ENCODE measurements at regions not wholly inside any gene's neighbourhood (a gene's known extent, or its start where the extent isn't known, plus 50 kb on each side); places are given as distances from the start of the nearest gene placed in this dataset.

GRCh38 chrX:46446727-46447378, 98.4 kb downstream of the ZNF674 start (continued):
- TF ChIP-seq ZNF48 (tag by site-specific recombination; IDR thresholded peaks at IDR 0.05) (no peak), ZNF202 (tag by site-specific recombination; IDR thresholded peaks at IDR 0.05; ENCODE audit: borderline replicate concordance) (no peak), ZNF19 (tag by site-specific recombination; IDR thresholded peaks at IDR 0.05; ENCODE audit: low read depth) (no peak), ZNF658 (tag by site-specific recombination; IDR thresholded peaks at IDR 0.05) (no peak), ZNF660 (tag by site-specific recombination; IDR thresholded peaks at IDR 0.05) (no peak), ZNF830 (tag by site-specific recombination; IDR thresholded peaks at IDR 0.05; ENCODE audit: low read depth) (no peak), ZFP41 (tag by site-specific recombination; IDR thresholded peaks at IDR 0.05; ENCODE audit: borderline replicate concordance) (no peak), SETDB1 (IDR thresholded peaks at IDR 0.05; ENCODE audit: insufficient read length, low read length) (no peak), ZNF112 (tag by site-specific recombination; IDR thresholded peaks at IDR 0.05) (no peak), ZNF623 (tag by site-specific recombination; IDR thresholded peaks at IDR 0.05) (no peak), ZNF140 (tag by site-specific recombination; IDR thresholded peaks at IDR 0.05) (no peak), HOXD13 (CRISPR knock-in tag; IDR thresholded peaks at IDR 0.05; ENCODE audit: borderline replicate concordance) (no peak), ZNF350 (tag by site-specific recombination; IDR thresholded peaks at IDR 0.05) (no peak), ZNF514 (tag by site-specific recombination; IDR thresholded peaks at IDR 0.05) (no peak), ZNF596 (tag by site-specific recombination; IDR thresholded peaks at IDR 0.05) (no peak), KLF8 (tag by site-specific recombination; IDR thresholded peaks at IDR 0.05) (no peak), ZNF121 (tag by site-specific recombination; IDR thresholded peaks at IDR 0.05) (no peak), ZBTB48 (tag by site-specific recombination; IDR thresholded peaks at IDR 0.05) (no peak), KLF16 (tag by site-specific recombination; IDR thresholded peaks at IDR 0.05) (no peak), ZNF221 (tag by site-specific recombination; IDR thresholded peaks at IDR 0.05; ENCODE audit: borderline replicate concordance) (no peak), MZF1 (tag by site-specific recombination; IDR thresholded peaks at IDR 0.05; ENCODE audit: borderline replicate concordance) (no peak), SCRT1 (tag by site-specific recombination; IDR thresholded peaks at IDR 0.05; ENCODE audit: borderline replicate concordance) (no peak), ZNF624 (tag by site-specific recombination; IDR thresholded peaks at IDR 0.05) (no peak), ATF2 (tag by site-specific recombination; IDR thresholded peaks at IDR 0.05; ENCODE audit: low read depth) (no peak), OVOL3 (tag by site-specific recombination; IDR thresholded peaks at IDR 0.05) (no peak), ZNF501 (tag by site-specific recombination; IDR thresholded peaks at IDR 0.05) (no peak), ZBTB8A (tag by site-specific recombination; IDR thresholded peaks at IDR 0.05) (no peak), MYNN (tag by site-specific recombination; IDR thresholded peaks at IDR 0.05; ENCODE audit: borderline replicate concordance) (no peak), ZNF777 (tag by site-specific recombination; IDR thresholded peaks at IDR 0.05; ENCODE audit: borderline replicate concordance) (no peak), HOXC10 (CRISPR knock-in tag; IDR thresholded peaks at IDR 0.05) (no peak), ZNF837 (tag by site-specific recombination; IDR thresholded peaks at IDR 0.05) (no peak), ZSCAN16 (tag by site-specific recombination; IDR thresholded peaks at IDR 0.05) (no peak), WT1 (tag by site-specific recombination; IDR thresholded peaks at IDR 0.05) (no peak), SP2 (tag by site-specific recombination; IDR thresholded peaks at IDR 0.05) (peak; percentile 78)
- TF ChIP-seq, protein P1, sequence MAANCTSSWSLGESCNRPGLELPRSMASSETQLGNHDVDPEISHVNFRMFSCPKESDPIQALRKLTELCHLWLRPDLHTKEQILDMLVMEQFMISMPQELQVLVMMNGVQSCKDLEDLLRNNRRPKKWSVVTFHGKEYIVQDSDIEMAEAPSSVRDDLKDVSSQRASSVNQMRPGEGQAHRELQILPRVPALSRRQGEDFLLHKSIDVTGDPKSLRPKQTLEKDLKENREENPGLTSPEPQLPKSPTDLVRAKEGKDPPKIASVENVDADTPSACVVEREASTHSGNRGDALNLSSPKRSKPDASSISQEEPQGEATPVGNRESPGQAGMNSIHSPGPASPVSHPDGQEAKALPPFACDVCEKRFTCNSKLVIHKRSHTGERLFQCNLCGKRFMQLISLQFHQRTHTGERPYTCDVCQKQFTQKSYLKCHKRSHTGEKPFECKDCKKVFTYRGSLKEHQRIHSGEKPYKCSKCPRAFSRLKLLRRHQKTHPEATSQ (tag by site-specific recombination; IDR thresholded peaks at IDR 0.05): no peak
- TF ChIP-seq, protein P2, sequence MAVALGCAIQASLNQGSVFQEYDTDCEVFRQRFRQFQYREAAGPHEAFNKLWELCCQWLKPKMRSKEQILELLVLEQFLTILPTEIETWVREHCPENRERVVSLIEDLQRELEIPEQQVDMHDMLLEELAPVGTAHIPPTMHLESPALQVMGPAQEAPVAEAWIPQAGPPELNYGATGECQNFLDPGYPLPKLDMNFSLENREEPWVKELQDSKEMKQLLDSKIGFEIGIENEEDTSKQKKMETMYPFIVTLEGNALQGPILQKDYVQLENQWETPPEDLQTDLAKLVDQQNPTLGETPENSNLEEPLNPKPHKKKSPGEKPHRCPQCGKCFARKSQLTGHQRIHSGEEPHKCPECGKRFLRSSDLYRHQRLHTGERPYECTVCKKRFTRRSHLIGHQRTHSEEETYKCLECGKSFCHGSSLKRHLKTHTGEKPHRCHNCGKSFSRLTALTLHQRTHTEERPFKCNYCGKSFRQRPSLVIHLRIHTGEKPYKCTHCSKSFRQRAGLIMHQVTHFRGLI (tag by site-specific recombination; IDR thresholded peaks at IDR 0.05): no peak
- TF ChIP-seq, protein P3, sequence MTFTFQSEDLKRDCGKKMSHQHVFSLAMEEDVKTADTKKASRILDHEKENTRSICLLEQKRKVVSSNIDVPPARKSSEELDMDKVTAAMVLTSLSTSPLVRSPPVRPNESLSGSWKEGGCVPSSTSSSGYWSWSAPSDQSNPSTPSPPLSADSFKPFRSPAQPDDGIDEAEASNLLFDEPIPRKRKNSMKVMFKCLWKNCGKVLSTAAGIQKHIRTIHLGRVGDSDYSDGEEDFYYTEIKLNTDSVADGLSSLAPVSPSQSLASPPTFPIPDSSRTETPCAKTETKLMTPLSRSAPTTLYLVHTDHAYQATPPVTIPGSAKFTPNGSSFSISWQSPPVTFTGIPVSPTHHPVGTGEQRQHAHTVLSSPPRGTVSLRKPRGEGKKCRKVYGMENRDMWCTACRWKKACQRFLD (tag by site-specific recombination; IDR thresholded peaks at IDR 0.05): no peak

Data from HEK293 (cell line).